Cerebellar cortex (tissue), 1 donor: ENCODE measurements at regions not wholly inside any gene's neighbourhood (a gene's known extent, or its start where the extent isn't known, plus 50 kb on each side); places are given as distances from the start of the nearest gene placed in this dataset.
"Not testable (repeated sequence)": the region's sequence is repeated elsewhere in the genome, so short reads cannot be mapped to it uniquely, and the experiment has no call there.

Experiments
- DNase-seq: peaks from one replicate; pipeline ENCODE4 v3.0.0-alpha.2; 2015; ENCODE audit warnings: low spot score

DNA sequence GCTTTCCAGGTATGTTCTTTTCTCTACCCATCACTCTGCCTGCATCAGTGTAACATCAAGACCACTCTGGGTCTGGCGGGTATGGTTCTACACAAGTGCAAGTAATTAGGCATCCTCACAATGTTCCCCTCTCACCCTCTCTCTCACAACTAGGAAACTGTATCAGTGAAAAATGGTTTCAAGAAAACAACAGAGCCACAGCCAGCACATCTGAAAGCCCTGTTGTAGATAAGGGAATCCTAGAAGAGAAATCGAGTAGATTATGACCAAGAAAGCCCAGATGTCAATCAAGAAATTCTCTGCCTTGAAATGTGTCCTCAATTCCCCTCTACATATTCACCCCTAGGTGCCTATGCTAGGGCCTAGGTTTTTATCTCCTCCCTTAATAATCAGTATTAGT is 281.3 kb upstream of the ANKRD50 start:
- DNase-seq: no peak

DNA sequence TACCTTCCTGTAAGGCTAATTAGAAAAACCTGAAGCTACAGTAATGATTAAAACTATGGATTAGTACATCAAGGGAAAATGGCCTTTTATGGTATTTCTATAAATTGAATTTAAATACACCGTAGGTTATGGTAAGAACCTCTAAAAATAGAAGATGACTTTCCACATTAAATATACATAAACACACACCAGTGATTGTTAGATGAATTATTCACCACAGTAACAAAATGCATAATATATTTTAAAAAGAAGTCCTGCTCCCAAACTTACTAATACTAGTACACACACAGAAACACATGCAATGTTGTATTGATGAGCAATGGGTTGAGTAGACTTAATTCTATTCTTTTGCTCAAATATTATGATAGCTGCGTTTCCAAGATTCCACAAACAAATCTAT is 277.9 kb upstream of the ANKRD50 start:
- no peak for DNase-seq

DNA sequence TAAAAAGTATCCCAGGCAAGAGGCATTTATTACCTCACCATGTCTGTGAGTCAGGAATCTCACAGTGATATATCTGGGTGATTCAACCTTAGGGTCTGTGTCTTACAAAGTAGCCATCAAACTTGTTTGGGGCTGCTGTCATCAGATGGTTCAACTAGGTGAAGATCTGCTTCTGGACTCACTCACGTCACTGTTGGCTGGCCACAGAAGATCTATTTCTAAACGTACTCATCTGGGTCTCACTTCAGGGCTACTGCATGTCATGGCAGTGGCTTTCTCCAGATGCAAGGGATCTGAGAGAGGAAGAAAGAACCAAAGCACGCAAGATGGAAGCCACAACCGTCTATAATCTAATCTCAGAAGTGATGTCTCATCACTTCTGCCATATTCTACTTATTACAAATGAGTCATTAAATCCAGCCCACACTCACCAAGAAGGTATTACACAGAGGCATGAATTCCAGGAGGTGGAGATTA is 267.8 kb upstream of the ANKRD50 start:
- DNase-seq: no peak

DNA sequence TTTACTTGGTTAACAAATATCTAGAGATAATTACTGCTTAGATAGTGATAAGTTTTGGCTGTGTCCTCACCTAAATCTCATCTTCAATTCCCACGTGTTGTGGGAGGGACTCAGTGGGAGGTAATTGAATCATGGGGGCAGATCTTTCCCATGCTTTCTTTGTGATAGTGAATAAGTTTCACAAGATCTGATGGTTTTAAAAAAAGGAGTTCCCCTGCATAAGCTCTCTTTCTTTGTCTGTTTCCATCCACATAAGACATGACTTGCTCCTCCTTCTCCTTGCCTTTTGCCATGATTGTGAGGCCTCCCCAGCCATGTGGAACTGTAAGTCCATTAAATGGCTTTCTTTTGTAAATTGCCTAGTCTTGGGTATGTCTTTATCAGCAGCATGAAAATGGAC is 266.0 kb upstream of the ANKRD50 start:
- DNase-seq: not testable (repeated sequence)

DNA sequence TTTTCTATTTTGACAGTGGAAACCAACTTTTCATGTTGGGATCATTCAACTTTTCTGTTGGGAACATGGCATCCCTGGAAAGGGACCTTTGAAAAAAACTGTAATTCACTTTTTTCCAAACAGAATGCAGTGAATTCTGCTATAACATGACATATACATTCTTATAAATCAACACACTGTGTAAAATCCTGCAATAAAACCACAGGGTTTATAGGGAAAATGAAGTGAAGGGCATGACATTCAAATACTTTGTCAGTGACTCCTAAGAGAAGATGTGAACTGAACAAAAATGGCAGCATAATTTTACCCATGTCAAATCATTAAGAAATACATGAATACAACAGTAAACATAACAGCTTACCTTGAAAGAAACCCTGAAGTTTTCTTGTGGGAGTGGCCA is 264.5 kb upstream of the ANKRD50 start:
- no peak for DNase-seq

DNA sequence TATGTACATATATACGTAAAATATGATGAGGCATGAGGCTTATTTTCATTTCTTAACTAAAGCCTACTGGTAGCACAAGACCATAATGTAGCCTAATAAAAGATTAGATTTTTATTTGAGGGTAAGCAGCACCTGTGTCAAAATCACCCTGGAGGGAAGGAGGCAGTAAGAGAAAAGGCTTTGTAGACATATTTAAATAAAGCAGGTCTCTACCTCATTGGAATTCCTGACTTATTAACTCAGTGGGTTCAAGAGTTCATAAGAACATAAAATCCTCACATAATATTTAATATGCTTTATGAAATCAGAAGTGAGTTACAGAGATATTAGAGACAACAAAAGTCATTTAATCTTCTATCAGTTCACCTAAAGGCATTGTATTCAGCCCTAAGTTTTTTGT is 261.6 kb upstream of the ANKRD50 start:
- DNase-seq: no peak

DNA sequence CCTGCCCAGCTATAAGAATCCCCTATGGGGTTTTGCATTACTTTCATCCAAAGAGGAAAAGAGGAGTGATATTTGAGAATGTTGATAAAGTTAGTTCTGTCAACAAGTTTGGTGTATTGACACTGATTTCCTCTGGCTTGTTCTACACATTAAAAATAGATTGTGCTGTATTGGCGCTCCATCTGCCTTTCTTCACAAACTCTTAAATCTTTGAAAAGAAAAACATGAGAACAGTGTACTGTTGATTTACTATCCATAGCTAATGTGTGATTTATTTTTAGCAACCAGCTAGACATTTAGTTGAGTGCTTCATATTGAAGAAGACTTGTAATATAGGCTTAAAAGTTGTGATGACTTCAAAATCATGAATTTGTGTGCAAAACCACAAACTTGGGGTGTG is 261.2 kb upstream of the ANKRD50 start:
- no peak for DNase-seq

DNA sequence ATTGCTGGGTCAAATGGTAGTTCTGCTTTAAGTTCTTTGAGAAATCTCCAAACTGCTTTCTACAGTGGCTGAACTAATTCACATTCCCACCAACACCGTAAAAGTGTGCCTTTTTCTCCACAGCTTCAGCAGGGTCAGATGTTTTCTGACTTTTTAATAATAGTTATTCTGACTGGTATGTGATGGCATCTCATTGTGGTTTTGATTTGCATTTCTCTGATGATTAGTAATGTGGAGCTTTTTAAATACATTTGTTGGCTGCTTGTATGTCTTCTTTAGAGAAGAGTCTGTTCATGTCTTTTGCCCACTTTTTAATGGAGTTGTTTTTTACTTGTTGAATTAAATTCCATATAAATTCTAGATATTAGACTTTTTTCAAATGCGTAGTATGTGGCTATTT is 257.5 kb upstream of the ANKRD50 start:
- no peak for DNase-seq

DNA sequence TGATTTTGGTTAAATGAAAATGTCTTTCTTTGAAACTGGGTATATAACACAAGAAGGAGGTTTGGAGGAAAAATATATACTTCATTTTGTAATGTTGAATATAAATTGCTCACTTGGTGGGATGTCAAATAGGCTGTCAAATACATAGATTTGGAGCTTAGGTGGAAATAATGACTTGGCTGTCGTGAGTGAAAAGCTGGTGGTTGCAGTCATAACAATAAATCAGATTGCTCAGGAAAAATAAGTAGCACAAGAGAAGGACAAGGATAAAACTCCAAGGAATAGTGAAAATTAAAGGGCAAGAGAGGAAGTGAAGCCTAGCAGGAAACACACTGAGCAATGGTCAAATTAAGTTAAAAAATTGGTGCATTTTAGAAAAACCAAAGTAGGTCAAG is 253.0 kb upstream of the ANKRD50 start:
- DNase-seq: no peak

DNA sequence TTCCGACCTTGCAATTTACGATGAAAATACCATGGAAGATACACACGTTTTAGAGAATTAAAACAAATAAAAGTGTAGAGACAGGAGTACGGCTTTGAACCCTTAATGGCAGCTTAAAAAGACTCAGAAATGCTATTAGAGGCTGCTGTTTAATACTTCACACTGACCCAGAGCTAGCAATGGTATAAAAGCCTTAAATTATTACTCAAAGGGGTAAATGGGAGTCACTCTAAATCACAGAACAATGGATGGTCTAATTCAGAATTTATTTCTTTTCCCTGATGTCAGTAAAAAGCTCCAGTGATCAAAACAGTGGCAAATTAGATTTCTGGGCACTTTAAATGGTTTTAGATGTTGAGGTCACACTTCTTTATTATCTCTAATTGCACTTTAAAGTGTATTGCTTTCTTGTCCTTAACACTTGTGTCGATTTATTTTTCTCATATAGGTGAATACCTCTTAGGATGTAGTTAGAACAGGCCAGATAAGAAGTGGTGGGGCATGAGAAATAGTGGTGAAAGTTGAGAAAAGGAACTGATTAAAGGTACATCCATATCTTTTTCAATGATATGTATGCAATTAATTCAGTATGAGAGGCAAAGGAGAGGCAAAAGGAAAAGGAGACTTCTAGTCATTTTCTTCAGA is 252.4 kb upstream of the ANKRD50 start:
- DNase-seq: no peak

DNA sequence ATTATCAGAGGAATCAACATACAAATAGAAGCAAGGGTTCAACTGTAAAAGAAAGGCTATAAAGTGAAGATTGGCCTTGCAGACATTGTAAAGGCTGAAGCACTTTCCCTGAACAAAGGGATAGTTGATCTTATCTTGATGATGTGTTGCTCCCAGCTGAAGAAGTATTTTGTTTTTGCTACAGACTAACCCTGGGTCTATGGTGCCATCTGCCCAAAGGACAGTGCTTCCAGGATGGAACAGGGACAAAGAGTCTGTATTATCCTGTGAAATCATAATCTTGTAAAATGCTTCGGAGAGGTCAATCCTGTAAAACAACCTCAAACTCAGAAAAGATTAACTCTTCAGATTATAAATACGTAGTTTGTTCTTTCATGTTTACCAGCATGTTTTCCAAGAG is 251.7 kb upstream of the ANKRD50 start:
- DNase-seq: no peak

DNA sequence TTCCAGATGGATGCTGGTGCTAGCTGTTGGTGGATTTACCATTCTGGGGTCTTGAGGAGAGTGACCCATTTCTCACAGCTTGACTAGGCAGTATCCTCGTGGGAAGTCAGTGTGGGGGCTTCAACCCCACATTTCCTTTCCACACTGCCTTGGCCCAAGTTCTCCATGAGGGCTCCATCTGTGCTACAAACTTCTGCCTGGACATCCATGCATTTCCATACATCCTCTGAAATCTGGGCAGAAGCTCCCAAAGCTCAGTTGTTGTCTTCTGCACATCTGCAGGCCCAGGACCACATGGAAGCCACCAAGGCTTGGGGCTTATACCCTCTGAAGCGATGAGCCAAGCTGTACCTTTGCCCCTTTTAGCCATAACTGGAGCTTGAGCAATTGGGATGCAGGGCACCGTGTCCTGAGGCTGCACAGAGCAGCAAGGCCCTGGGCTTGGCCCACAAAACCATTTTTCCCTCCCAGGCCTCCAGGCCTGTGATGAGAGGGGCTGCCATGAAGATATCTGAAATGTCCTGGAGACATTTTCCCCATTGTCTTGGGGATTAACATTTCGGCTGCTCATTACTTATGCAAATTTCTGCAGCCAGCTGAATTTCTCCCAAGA is 248.7 kb upstream of the ANKRD50 start:
- DNase-seq: no peak

DNA sequence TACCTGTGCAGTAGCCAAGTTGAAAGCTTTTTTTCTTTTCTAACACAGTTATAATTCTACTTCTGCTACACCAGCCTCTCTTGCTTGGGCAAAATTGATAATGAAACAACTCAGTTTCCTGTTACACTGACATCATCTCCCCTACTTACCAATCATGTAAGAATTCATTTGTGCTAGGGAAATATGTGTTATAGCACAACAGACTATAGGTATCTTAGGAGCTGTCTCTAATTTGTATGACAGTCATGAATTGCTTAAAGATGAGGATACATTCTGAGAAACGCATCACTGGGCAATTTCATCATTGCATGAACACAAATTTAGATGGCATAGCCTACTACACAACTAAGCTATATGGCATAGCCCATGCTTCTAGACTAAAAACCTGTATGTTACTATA is 246.3 kb upstream of the ANKRD50 start:
- no peak for DNase-seq

DNA sequence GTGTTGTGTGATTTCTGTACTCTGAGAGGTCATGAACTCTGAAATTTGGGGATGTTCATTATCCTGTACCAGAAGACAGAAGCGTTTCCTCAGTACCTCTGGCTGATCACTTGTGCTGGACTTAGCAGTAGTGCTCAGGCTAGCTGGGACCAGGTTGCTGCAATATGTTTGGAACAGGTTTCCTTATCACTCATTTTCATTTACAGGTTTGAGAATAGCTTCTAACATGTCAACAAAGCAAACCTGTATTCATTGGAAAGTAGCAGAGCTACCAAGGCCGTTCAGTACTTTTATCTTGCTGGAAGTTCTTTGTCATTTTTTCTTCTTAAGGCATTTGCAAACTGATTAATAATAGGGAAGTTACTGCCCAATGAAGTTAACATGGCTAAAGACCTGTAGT is 242.9 kb upstream of the ANKRD50 start:
- DNase-seq: no peak

DNA sequence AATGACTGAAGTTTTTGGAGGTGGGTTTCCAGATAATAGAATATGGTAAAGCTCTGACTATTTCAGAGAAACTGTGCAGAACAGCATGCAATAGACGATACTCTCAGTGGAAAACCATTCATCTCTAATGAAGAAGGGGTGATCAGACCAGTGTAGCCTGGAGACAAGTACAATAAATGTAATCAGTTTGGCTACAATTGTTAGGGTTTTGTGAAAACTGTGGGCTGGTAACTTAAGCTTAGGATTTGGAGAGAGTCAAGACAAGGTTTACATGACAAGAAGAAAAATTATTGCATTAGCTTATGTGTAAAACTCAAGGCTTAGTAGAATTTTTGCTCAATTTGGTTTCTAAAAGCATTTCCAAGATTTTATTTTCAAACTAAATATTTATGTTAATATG is 241.5 kb upstream of the ANKRD50 start:
- no peak for DNase-seq

DNA sequence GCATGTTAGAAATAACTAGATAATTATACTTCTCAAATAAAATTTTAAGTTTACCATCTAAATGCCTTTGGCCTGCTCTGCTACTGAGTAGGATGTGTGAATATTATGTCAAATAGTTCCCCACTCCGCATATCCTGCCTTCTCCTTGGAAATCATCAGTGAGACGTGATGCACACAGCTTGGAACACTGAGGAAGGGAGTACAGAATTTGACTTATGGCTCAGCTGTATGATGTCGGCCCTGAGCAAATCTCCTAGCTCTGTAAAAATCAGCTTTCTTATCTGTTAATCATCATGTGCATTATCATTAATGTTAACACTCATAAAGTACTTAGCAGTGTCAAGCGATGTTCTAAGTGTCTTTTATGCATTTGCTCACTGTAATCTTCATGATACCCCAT is 241.0 kb upstream of the ANKRD50 start:
- no peak for DNase-seq

DNA sequence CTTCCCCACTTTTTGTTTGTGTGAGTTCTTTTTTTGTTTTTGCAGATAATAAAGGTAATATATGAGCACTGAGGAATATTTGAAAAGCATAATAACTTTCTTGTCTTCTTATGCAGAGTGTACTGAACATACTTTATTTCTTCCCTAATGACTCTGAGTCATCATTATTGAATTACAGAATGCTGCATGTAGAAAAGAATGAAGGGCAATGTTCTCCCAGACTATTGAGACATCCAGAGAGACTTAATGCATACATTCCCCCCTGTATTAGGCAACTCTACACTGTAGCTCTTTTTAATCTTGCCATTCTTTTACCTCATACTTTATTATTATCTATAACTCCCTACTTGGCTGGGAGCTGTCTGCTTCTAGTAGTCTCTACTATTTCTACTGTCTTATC is 240.5 kb upstream of the ANKRD50 start:
- no peak for DNase-seq

DNA sequence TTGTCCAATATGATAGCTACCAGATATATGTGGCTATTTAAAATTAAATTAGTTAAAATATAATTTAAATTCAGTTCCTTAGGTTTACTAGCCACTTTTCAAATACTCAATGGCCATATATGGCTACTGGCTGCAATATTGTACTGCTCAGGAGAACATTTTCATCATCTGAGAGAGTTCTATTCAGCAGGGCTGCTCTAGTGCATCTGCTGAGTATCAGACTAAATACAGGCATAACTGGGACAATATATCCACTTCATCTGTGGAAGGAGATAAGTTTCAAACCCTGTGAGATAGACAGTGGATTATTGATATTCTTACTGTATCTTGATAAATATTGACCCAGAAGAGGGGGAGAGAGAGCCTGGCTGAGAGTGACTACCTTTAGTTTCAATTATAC is 240.1 kb upstream of the ANKRD50 start:
- no peak for DNase-seq

DNA sequence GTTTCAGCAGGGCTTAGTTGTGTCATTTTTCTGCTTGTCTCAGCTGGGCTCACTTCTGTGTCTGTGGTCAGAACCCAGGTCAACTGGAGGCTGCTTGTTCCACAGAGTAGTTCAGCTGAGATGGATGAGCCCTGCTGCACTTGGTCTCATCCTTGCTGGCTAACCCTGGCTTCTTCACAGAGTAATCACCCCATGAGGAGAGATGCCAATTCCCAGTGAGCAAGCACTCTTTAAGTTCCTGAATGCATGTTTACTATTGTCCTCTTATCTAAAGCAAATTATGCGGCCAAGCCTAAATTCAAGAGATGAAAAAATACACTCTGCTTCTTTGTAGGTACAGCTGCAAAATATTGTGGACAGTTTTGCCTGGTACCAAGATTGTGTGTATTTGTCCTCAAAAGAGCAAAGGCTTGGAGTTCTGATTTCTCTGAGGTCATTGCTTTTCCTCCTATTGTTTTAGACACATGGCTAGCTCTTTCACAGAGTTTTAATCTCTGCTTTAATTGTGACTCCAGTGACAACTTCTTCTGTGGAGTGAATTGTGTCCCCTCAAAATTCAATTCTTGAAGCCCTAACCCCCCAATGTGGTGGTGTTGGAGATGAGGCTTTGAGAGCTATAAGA is 236.6 kb upstream of the ANKRD50 start:
- no peak for DNase-seq

DNA sequence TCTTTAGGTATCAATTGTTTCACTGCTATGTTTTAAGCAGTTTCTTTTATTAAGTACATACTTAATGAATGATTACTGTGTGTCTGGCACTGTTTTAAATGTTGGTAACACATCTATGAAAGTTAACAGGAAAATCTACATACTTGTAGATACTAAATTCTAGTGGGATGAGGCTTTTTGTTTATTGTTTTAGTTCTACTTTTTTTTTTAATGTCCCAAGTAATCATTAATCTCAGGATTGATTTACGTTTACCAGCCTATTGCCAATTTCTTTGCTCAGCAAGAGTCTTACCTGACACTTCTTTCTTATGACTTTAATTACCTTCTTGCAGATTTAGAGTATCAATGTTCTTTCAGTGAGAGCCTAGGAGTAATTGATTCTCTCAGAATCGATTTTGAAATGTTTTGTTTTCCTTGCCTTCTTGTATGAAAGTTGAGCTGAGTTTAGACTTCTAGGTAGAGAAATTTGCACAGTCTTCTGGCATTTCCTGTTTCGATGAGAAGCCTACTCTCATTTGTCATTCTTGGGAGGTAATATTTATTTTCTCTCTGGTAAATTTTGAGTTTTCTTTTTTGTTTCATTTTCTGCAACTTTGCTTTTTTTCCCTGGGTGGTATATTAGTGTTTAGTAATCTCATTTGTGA is 235.2 kb upstream of the ANKRD50 start:
- DNase-seq: no peak

DNA sequence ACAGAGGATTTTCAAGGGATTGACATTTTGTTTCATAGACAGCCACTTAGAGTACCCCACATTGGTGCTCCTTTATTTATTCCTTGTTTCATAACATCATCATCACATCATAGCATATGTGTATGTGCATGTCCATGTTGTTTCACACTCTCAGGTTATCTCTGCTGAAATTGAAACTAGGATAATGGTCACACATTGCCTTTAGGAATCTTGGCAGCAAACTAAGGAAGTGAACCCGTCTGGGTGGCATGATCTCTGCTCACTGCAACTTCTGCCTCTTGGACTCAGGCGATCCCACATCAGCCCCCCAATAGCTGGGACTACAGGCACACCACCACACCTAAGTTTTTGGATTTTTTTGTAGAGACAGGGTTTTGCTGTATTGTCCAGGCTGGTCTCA is 234.2 kb upstream of the ANKRD50 start:
- DNase-seq: no peak

DNA sequence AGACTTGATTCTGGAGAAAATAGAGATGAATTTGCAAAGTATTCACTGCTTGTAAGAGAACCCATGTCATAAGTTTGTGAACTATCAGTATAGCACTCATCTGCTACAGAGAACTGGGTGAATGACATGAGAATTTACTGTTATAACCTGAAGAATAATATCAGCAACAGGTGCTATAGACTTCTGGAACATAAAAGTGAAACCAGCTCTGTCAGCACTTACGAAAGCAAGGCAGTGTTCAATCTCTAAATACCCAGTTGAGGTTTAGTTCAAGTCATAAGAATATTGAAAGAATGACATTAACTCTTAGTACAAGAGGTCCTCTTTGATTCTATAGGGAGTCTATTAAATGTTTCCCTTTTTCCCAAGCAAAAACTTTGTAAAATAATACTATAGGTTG is 232.9 kb upstream of the ANKRD50 start:
- DNase-seq: no peak

DNA sequence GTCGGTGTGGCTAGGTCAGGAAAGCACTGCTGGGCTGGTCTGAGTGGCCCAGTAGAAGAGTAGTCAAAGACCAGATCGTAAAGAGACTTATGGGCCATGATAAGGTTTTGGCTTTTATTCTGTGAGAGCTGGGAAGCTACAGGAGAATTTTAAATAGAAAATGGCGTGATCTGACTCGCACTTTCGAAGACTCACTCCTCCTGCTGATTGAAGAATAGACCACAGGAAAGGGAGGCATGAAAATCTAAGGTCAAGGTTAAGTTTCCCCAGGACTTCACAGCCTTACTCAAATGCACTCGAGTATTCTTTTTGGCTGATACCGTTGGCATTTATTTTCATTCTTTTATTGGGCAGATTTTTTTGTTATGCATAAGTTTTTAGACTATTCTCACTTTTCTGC is 231.4 kb upstream of the ANKRD50 start:
- DNase-seq: no peak
